Fibroblast of peridontal ligament (primary cell): ENCODE measurements at regions not wholly inside any gene's neighbourhood (a gene's known extent, or its start where the extent isn't known, plus 50 kb on each side); places are given as distances from the start of the nearest gene placed in this dataset.
"Not testable (repeated sequence)": the region's sequence is repeated elsewhere in the genome, so short reads cannot be mapped to it uniquely, and the experiment has no call there.

Source experiments
- DNase-seq: peaks from one replicate; pipeline ENCODE4 v3.0.0-alpha.2; 2010; ENCODE audit errors: extremely low read depth

DNA sequence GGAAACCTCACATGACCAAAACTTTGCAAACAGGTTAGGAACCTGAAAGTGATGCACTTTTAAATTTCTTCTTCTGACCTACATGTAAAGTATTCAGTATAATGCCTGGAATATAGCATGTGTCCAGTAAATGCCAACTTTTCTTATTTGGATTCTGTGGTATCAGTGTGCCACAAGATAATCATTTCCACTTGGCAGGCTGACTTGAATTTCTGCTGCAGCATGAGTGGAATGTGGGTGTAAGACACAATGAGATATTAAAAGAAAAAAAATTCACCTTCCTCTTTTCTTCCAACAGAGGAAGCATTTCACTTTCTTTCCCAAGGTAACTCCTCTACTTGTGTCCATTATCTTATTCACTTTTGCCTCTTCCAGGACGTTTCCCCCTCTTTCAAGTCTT lies 141.9 kb upstream of the PRKD1 start:
- DNase-seq, result peak; percentile 56

DNA sequence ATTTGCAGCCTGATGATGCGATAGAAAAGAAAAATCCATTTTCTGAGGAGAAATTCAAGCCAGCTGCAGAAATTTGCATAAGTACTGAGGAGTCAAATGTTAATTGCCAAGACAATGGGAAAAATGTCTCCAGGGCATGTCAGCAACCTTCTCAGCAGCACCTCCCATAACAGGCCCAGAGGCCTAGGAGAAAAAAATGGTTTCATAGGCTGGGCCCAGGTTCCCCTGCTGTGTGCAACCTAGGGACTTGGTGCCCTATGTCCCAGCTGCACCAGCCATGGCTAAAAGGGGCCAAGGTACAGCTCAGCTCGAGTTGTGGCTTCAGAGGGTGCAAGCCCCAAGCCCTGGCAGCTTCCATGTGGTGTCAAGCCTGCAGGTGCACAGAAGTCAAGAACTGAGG lies 144.8 kb upstream of the PRKD1 start:
- not testable (repeated sequence) for DNase-seq

DNA sequence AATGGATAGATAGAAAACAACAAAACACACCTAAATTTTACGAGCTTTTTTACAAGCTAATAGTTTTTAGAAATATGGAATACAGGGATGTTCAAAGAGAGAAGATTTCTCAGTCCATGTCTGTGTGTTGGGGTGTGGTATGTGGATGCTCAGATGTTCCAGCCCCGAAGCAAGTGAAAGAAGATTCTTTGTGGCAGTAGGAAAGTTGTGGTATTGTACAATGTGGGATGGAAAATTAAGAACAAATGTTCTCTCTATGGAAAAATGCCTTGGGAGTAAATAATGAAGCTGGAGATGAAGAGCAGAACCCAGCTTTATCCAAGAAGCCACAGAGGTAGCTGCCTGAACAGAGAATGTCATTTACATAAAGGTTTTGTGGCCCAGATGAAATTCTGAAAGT lies 150.3 kb upstream of the PRKD1 start:
- peak; percentile 78 for DNase-seq

- no peak for DNase-seq
Observed at GRCh38 chr14:30078811-30079402, 151.3 kb upstream of the PRKD1 start.

DNA sequence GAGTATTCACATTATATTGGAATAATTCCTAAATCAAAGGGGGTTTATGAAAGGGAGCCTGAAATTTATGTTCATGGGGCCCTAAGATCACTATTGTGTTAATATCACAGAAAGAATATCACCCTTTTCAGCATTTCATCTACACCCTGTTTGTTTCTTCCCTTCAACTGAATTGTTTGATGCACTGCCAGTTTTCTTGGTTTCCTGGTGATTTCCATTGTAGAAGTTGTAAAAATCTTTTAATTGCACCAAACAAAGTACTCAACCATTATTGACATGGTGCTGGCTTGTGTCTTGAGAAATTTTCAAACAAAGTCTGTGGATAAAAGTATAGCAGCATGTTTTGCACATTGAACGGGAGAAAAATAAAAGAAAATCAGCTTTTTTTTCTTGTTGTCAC lies 154.8 kb upstream of the PRKD1 start:
- no peak for DNase-seq

- no peak for DNase-seq
Observed at GRCh38 chr14:30084811-30085210, 157.2 kb upstream of the PRKD1 start.

DNA sequence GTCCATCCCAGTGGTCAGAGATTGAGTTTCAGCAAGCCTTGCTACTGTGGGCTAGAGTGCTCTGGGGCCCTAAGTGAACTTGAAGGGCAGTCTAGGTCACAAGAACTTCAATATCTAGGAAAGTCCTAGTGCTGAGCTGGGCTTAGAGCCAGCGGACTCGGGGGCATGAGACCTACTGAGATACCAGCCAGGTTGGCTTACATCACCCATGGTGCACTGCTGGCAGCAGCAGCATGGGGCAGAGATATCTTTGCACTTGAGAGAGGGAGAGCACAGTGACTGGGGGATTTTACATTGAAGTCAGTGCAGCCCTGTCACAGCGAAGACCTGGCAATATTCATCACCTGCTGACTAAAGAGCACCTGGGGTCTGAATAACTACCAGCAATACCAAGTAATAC lies 158.3 kb upstream of the PRKD1 start:
- DNase-seq, result no peak

DNA sequence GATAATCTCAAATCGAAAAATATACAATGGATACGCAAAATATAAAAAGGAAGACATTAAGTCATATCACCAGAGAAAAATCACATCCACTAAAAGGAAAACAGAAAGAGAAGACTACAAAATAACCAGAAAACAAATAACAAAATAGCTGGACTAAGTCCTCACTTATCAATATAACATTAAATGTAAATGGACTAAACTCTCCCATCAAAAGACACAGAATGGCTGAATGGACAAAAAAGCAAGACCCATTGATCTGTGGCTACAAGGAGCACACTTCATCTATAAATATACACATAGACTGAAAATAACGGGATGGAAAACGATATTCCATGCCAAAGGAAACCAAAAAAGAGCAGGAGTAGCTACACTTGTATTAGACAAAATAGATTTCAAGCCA lies 161.0 kb upstream of the PRKD1 start:
- DNase-seq, result no peak

- DNase-seq, result peak; percentile 87
Observed at GRCh38 chr14:30108975-30109700, 181.5 kb upstream of the PRKD1 start.

- DNase-seq, result no peak
Observed at GRCh38 chr14:30114051-30114450, 186.4 kb upstream of the PRKD1 start.

- DNase-seq, result no peak
Observed at GRCh38 chr14:30115756-30116155, 188.1 kb upstream of the PRKD1 start.

DNA sequence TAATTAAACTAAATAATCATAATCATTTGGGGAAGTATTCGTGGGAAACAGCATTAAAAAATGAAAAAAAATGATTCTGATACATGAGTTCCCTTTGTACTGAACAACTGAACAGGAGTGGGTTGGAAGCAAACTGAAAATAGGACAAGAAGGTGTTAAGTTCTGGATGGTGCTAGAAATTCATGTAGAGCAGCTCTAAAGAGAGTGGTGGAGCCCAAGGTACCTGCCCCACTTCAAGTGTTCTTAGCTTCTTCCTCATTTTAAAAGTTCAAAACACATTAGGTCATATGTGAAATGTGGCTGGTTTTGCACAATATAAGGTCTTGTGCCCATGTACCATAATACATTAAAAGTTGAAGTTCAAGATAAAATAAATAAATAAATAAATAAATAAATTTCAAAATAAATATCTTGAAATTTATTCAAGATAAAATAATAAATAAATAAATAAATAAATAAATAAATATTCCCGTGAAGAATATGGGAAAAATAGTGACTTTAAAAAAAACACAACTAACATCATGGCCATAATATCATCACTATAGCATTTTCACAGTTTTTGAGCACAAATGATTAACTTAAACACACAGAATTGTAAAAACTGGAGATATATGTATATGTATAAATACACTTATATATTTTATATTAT lies 191.5 kb upstream of the PRKD1 start:
- DNase-seq, result no peak

GRCh38 chr14:30125322-30125979 lies 197.8 kb upstream of the PRKD1 start:
- DNase-seq, result no peak

DNA sequence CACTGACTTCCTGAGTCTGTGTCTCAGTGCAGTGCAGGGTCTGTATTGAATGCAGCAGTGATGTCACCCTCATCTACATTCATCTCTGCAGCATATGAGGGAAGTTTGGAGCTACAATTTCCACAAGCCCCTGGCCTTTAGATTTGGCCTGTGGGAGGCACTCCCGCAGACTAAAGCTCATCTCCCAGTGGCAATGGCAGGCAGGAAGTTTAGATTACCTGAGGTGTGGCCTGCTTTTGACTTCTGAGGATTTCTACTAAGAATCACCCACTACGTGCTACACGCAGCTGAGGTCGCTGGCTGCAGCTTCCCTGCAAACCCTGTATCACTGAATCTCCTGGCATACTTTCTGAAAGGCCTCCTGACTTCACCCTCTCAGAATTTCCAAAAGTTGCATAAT lies 202.2 kb upstream of the PRKD1 start:
- DNase-seq, result peak; percentile 34

DNA sequence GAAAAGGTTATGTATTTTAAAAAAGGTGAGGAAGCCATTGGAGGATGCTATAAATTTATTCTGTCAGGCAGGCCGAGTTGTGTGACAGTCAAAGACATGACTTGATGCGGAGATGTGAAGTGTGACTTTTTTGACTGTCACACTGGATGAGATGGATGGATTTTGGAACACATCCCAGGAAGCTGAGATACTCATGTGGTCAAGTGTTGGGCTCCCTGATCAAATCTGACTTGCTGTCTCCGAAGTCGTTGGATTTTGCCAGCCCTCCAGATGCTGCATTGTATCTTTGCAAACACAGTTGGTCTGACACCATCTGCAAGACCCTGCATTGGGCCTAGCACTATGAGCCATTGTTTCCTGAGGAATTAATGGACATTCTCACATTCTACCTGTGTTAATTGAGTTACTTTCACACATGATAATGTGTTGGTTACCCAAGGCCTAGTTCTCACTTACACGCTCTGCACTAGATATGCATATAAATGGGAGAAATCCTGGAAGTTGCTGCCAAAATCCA lies 204.0 kb upstream of the PRKD1 start:
- DNase-seq, result no peak

- DNase-seq, result no peak
Observed at GRCh38 chr14:30132196-30132595, 204.5 kb upstream of the PRKD1 start.

- DNase-seq, result no peak
Observed at GRCh38 chr14:30134936-30135335, 207.3 kb upstream of the PRKD1 start.

DNA sequence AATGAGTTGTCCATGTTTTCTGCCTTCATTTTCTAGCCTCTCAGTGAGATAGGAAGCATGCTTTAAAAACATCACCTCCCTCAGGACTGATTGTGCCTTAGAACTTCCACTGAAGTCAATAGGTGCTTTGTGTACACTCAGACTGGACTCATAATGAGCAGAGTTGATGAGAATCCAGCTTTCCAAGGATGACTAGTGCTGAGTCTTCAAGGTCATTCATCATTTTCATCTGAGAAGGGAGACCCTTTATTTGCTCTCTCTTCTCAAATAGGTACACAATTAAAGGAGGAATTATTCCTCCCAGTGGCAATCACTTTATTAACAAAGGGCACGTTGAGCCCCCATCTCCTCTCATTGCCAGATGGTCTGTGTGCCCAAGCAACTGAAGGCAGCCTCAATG lies 210.9 kb upstream of the PRKD1 start:
- DNase-seq, result no peak

GRCh38 chr14:30142216-30142615 lies 214.6 kb upstream of the PRKD1 start:
- DNase-seq, result peak; percentile 38

GRCh38 chr14:30143627-30144026 lies 216.0 kb upstream of the PRKD1 start:
- DNase-seq, result peak; percentile 76

DNA sequence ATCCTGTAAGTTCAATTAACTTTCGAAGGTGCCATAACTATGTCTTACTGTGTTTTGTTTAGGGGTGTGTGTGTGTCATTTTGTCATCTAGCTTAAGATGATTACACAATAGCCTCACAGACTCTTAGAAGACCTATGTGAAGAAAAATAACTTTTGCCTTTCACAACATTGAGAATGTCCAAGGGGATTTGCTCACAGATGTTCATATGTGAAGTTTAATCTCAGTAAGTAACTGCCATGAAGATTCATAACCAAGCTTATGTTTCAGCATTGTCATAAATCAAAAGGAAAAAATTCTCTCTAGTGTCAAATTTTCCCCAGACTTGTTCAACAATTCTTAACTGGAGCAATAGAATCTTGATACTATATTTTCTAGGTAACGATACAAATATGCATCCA lies 226.1 kb upstream of the PRKD1 start:
- peak; percentile 32 for DNase-seq

DNA sequence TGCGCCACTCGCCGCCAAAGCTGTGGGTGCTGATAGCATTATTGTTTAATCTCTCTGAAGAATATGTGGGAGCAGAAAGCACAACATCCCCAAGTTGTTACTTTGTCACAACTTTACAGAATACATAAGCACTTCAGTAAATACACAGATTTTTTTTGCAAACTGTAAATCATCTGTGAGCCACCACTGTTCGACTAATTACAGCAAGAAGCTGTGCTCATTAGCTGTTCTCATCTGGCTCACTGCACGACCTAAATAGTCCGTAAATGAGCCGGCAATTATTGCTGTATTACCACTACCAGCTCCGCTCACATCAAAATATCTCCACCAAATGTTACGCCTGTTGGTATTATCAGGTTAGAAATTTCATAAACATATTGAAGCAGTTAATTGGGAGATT lies 228.9 kb upstream of the PRKD1 start:
- no peak for DNase-seq

DNA sequence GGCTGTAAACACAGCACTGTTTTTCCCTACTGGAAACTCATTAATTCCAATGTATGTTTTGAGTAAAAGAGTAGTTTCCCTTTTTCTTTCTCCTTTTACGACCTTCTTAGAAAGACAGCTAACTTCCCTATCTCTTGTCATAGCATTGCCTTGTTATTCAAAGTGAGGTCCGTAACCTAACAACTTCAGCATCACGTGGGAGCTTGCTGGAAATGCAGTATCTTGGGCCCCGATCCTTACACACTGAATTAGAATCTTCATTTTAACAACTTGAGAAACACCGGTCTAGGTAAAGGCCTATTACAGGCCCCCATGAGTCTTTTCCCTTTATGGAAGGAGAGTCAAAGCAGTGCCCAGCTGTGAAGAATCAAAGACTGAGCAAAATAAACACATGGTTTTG lies 230.7 kb upstream of the PRKD1 start:
- DNase-seq, result no peak
